ENCODE measurements at regions not wholly inside any gene's neighbourhood (a gene's known extent, or its start where the extent isn't known, plus 50 kb on each side); places are given as distances from the start of the nearest gene placed in this dataset.

DNA sequence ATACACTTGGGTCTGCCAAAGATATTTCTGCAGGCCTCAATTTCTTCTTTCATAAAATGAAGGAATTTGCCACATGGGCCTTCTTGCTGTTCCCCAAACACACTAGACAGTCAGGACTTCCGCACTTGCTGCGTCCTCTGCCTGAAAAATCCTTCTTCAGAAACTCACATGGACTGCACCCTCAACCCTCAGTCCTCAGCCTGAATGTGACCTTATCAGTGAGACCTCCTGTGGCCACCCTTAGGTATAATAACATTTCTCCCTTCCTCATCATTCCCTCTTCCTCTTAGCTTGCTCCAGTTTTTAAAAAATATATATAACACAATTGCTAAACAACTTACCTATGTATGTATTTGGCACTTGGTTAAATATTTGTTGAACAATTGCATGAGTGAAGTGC is 257.5 kb downstream of the MFSD1 start:
- TF ChIP-seq EZH2 (IDR thresholded peaks at IDR 0.05): no peak
- no peak for TF ChIP-seq POLR2AphosphoS5 (IDR thresholded peaks at IDR 0.05; ENCODE audit: borderline replicate concordance, low read depth, low read length)

Measured in SK-N-MC (cell line).